B cell (primary cell): ENCODE measurements at regions not wholly inside any gene's neighbourhood (a gene's known extent, or its start where the extent isn't known, plus 50 kb on each side); places are given as distances from the start of the nearest gene placed in this dataset.

Experiments used
- ATAC-seq: fragments of 200-7000 bp; cut with Tn5 transposase; one replicate; pipeline ENCODE4 v1.10.0; 2021; ENCODE audit warnings: low read depth, mild to moderate bottlenecking, moderate number of reproducible peaks, moderate library complexity
- CTCF ChIA-PET: fragments of 350-600 bp; sonication (Branson Sonifier 250); formaldehyde crosslinking; loops from one replicate; lab custom pipeline; 2021; ENCODE audit warnings: antibody characterized with exemption, inconsistent platforms; lab: Charles Lee
- POLR2A ChIA-PET: fragments of 350-600 bp; sonication (Branson Sonifier 250); formaldehyde crosslinking; loops from one replicate; lab custom pipeline; 2021; ENCODE audit warnings: antibody characterized with exemption; lab: Charles Lee
- DNase-seq: peaks from one replicate; pipeline ENCODE4 v3.0.0; 2013
- H2AFZ ChIP-seq: 2 replicates; pipeline ENCODE4 v1.6.1; 2012; ENCODE audit warnings: mild to moderate bottlenecking, low read depth, low read length; ENCODE audit not compliant: insufficient read depth, poor library complexity, severe bottlenecking
- H3K27ac ChIP-seq, 2 donors: 1 replicate in 1 of 2; 2 replicates in 1 of 2; pipeline ENCODE4 v1.5.1; 2012 to 2013; ENCODE audit warnings: low read length in 2 of 2, mild to moderate bottlenecking in 2 of 2, moderate library complexity in 1 of 2
- H3K27me3 ChIP-seq, 4 experiments: fragments of 200-600 bp in 1 of 4; sonication (generic) in 1 of 4; replicated peaks in 1 of 4; 1 replicate in 2 of 4; 2 replicates in 2 of 4; pipeline versions ENCODE4 v1.6.1 to v1.7.0; 2013 to 2016; ENCODE audit warnings: low read length in 3 of 4, mild to moderate bottlenecking in 2 of 4, mixed read lengths in 1 of 4, moderate library complexity in 1 of 4; ENCODE audit not compliant: insufficient read depth in 4 of 4, control insufficient read depth in 3 of 4; ENCODE audit errors: control extremely low read depth in 1 of 4
- H3K36me3 ChIP-seq, 2 experiments: replicated peaks in 1 of 2; 1 replicate in 1 of 2; 2 replicates in 1 of 2; pipeline versions ENCODE4 v1.6.1 to v1.7.1; 2013; ENCODE audit warnings: low read length in 1 of 2; ENCODE audit not compliant: insufficient read depth in 2 of 2, control insufficient read depth in 1 of 2; ENCODE audit errors: control extremely low read depth in 1 of 2, extremely low read depth in 1 of 2
- H3K4me1 ChIP-seq, 2 donors: fragments of 200-600 bp in 1 of 2; sonication (generic) in 1 of 2; 1 replicate in 1 of 2; 2 replicates in 1 of 2; pipeline versions ENCODE4 v1.5.1 to v1.6.1; 2013 to 2017; ENCODE audit warnings: low read length in 2 of 2; ENCODE audit not compliant: control insufficient read depth in 2 of 2, insufficient read depth in 2 of 2
- H3K4me2 ChIP-seq: replicated peaks from 2 replicates; pipeline ENCODE3; 2012; ENCODE audit warnings: mild to moderate bottlenecking, low read depth, low read length; ENCODE audit not compliant: poor library complexity, severe bottlenecking
- H3K4me3 ChIP-seq, 5 experiments: fragments of 200-600 bp in 1 of 5; sonication (generic) in 1 of 5; 1 replicate in 3 of 5; 2 replicates in 2 of 5; pipeline versions ENCODE4 v1.5.1 to v1.7.0; 2011 to 2016; ENCODE audit warnings: low read length in 4 of 5, mild to moderate bottlenecking in 4 of 5, low read depth in 2 of 5, control low read depth in 1 of 5, moderate library complexity in 1 of 5; ENCODE audit not compliant: insufficient read depth in 1 of 5; ENCODE audit errors: control extremely low read depth in 1 of 5, extremely low read depth in 1 of 5
- H3K79me2 ChIP-seq: fragments of 200-600 bp; sonication (generic); one replicate; pipeline ENCODE4 v1.6.0; 2016; ENCODE audit warnings: low read length; ENCODE audit not compliant: control insufficient read depth, insufficient read depth
- H3K9ac ChIP-seq: fragments of 200-600 bp; sonication (generic); 2 replicates; pipeline ENCODE4 v1.6.1; 2017; ENCODE audit warnings: mild to moderate bottlenecking, low read length, moderate library complexity
- H3K9me3 ChIP-seq, 3 donors: one replicate each; pipeline versions ENCODE4 v1.6.1 to v1.7.1; 2013; ENCODE audit warnings: low read length in 2 of 3; ENCODE audit not compliant: control insufficient read depth in 2 of 3, insufficient read depth in 1 of 3; ENCODE audit errors: control extremely low read depth in 1 of 3
- H4K20me1 ChIP-seq: 2 replicates; pipeline ENCODE4 v1.6.0; 2012; ENCODE audit warnings: mild to moderate bottlenecking, low read length; ENCODE audit not compliant: insufficient read depth, control insufficient read depth, poor library complexity, severe bottlenecking
- H3K27ac Mint-ChIP-seq: one replicate; pipeline ENCODE4 v1.8.0; 2021; ENCODE audit warnings: mixed read lengths
- H3K27me3 Mint-ChIP-seq: one replicate; pipeline ENCODE4 v1.8.0; 2021; ENCODE audit warnings: mixed read lengths
- H3K4me1 Mint-ChIP-seq: one replicate; pipeline ENCODE4 v1.8.0; 2021; ENCODE audit warnings: mixed read lengths
- H3K4me3 Mint-ChIP-seq: one replicate; pipeline ENCODE4 v1.8.0; 2021; ENCODE audit warnings: mixed read lengths
- H3K9me3 Mint-ChIP-seq: one replicate; pipeline ENCODE4 v1.8.0; 2022; ENCODE audit warnings: mixed read lengths; ENCODE audit not compliant: insufficient read depth
- EZH2 ChIP-seq: IDR thresholded peaks from 2 replicates; pipeline ENCODE4 v1.6.1; 2012; ENCODE audit warnings: borderline replicate concordance, low read depth, mild to moderate bottlenecking, moderate library complexity, low read length; ENCODE audit not compliant: insufficient read depth, poor library complexity, severe bottlenecking
- WGBS: methylation state at CpG from one replicate; pipeline ENCODE4 v1.1.5; 2013; ENCODE audit warnings: missing lambda C conversion rate; ENCODE audit not compliant: insufficient coverage; 5-methylcytosine and 5-hydroxymethylcytosine counted together
- intact Hi-C: fragments of 100-400 bp; cut with micrococcal nuclease; formaldehyde crosslinking; loops from one replicate; pipeline ENCODE4 v1.10.0; 2022
- TF ChIP-seq, protein P1 (sequence below): fragments of 200-600 bp; IDR thresholded peaks from one replicate; pipeline ENCODE4 v1.8.0; 2022; ENCODE audit warnings: antibody characterized with exemption, mild to moderate bottlenecking

DNA sequence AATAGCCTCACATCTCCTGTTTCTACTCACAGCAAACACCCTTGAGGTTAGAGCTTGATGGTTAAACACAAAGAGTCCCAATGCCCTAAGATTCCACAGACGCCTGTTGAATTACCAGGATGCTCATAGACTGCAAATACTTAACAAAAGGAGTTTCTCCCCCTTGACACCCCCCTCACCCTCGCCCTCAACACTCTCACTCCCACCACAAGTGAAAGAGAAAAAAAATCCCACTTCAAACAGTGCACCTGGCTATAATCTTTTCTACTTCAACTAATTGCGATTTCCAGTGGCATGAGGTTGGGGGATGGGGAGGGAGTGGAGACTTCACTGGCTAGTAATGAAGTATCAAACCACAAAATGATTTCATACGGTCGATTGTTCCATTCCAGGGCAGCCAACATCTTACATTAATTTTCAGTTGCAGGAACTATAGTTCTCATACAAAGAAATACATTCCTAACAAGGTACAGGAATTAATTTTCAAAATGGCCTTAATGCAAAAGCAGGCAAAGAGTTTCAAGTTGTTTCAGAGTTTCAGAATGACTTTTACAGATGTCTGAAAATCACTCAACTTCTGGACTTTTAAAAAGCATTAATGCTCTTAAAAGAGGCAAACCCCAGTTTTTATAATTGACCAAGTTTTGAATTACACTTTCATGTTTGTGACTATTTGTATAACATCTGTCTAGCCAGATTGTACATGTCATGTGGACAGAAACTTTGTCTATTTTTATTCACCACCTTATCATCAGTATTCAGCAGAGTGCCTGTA, 390.7 kb downstream of the C12orf75 start:
- WGBS = 71% methylated on average over 1 of the region's 5 CpGs
- no peaks in the 10 kb centered on the region for H3K4me1 Mint-ChIP-seq
- Histone ChIP-seq H3K4me2 (no peak overlapping the region), H3K27ac (no peak overlapping the region), H4K20me1 (no peaks in the 10 kb centered on the region), H2AFZ (no peak overlapping the region), H3K4me1 (no peaks in the 10 kb centered on the region), H3K36me3 (no peaks in the 10 kb centered on the region), H3K9me3 (peaks cover 0 to 6% (median 0%) of the 10 kb centered on the region in 3 donors), H3K27me3 (peaks cover 0 to 2% (median 0%) of the 10 kb centered on the region in 4 experiments), H3K9ac (no peak overlapping the region), H3K79me2 (no peaks in the 10 kb centered on the region), H3K4me3 (no peak overlapping the region)
- DNase-seq = no peak
- ChIA-PET POLR2A (no interaction called here), CTCF (interaction anchor here (0.7 kb wide), 1 partner anchor 9 kb away, joined by 3 read pairs; no protein-coding TSS in a partner anchor)
- H3K27ac Mint-ChIP-seq = no peak overlapping the region
- intact Hi-C loops = no loop called here
- H3K9me3 Mint-ChIP-seq = no peaks in the 10 kb centered on the region
- peaks cover 5% of the 10 kb centered on the region for H3K27me3 Mint-ChIP-seq
- no peak for TF ChIP-seq EZH2
- TF ChIP-seq, protein P1, sequence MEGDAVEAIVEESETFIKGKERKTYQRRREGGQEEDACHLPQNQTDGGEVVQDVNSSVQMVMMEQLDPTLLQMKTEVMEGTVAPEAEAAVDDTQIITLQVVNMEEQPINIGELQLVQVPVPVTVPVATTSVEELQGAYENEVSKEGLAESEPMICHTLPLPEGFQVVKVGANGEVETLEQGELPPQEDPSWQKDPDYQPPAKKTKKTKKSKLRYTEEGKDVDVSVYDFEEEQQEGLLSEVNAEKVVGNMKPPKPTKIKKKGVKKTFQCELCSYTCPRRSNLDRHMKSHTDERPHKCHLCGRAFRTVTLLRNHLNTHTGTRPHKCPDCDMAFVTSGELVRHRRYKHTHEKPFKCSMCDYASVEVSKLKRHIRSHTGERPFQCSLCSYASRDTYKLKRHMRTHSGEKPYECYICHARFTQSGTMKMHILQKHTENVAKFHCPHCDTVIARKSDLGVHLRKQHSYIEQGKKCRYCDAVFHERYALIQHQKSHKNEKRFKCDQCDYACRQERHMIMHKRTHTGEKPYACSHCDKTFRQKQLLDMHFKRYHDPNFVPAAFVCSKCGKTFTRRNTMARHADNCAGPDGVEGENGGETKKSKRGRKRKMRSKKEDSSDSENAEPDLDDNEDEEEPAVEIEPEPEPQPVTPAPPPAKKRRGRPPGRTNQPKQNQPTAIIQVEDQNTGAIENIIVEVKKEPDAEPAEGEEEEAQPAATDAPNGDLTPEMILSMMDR = no peak
- no peak overlapping the region for H3K4me3 Mint-ChIP-seq
- ATAC-seq = no peak

DNA sequence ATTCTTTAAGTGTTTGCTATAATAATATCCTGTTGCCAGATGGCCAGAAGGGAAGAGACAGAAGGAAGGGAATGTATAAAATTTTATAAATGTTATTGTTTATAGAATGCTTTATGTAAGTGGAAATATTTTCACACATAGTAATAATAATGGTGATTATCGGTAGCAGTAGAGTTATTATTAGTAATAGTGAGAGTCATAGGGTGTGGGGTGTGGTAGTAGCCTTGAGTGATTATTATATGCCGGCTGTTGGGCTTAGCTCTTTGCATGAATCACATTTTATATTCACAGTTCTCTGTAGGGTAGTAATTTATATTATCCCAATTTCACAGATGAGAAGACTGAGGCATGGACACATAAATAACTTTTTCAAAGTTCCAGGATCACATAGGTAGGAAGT, 391.4 kb downstream of the C12orf75 start:
- WGBS = no CpG with 5 or more reads among the region's 2 CpGs
- Histone ChIP-seq H3K27ac (no peak overlapping the region), H3K4me1 (no peaks in the 10 kb centered on the region), H3K36me3 (no peaks in the 10 kb centered on the region), H4K20me1 (no peaks in the 10 kb centered on the region), H3K9ac (no peak overlapping the region), H2AFZ (no peak overlapping the region), H3K9me3 (peaks cover 0 to 6% (median 0%) of the 10 kb centered on the region in 3 donors), H3K4me2 (no peak overlapping the region), H3K4me3 (no peak overlapping the region), H3K27me3 (peaks cover 0 to 2% (median 0%) of the 10 kb centered on the region in 4 experiments), H3K79me2 (no peaks in the 10 kb centered on the region)
- CTCF ChIA-PET = no interaction called here
- H3K4me3 Mint-ChIP-seq = no peak overlapping the region
- no peak overlapping the region for H3K27ac Mint-ChIP-seq
- H3K27me3 Mint-ChIP-seq = peaks cover 3% of the 10 kb centered on the region
- TF ChIP-seq, protein P1 = no peak
- TF ChIP-seq EZH2 = no peak
- no peaks in the 10 kb centered on the region for H3K4me1 Mint-ChIP-seq
- POLR2A ChIA-PET = no interaction called here
- intact Hi-C loops = no loop called here
- no peaks in the 10 kb centered on the region for H3K9me3 Mint-ChIP-seq
- no peak for DNase-seq
- no peak for ATAC-seq
